NCI-H2196 (cell line): ENCODE measurements at regions not wholly inside any gene's neighbourhood (a gene's known extent, or its start where the extent isn't known, plus 50 kb on each side); places are given as distances from the start of the nearest gene placed in this dataset.
A peak's percentile ranks its signal among the peaks of the same experiment; 100 is the strongest.
"Not testable (repeated sequence)": the region's sequence is repeated elsewhere in the genome, so short reads cannot be mapped to it uniquely, and the experiment has no call there.

Experiments used
- DNase-seq: peaks from one replicate; lab custom pipeline; 2025; ENCODE audit not compliant: unreplicated experiment; lab: John Stamatoyannopoulos, UW

GRCh38 chr14:37974421-37974820 lies 233.3 kb upstream of the SSTR1 start:
- no peak for DNase-seq

- no peak for DNase-seq
Observed at GRCh38 chr14:37977481-37977880, 230.2 kb upstream of the SSTR1 start.

- DNase-seq: peak; percentile 15
Observed at GRCh38 chr14:37985826-37986470, 221.8 kb upstream of the SSTR1 start.

- no peak for DNase-seq
Observed at GRCh38 chr14:37988472-37988871, 219.2 kb upstream of the SSTR1 start.

GRCh38 chr14:37991027-37991426 lies 216.7 kb upstream of the SSTR1 start:
- no peak for DNase-seq

- DNase-seq: no peak
Observed at GRCh38 chr14:37992499-37992898, 215.2 kb upstream of the SSTR1 start.

GRCh38 chr14:37994846-37995372 lies 212.8 kb upstream of the SSTR1 start:
- no peak for DNase-seq

- DNase-seq: no peak
Observed at GRCh38 chr14:37997017-37997416, 210.7 kb upstream of the SSTR1 start.

- no peak for DNase-seq
Observed at GRCh38 chr14:38000340-38000739, 207.4 kb upstream of the SSTR1 start.

GRCh38 chr14:38001501-38001900 lies 206.2 kb upstream of the SSTR1 start:
- DNase-seq: no peak

GRCh38 chr14:38003746-38004609 lies 203.7 kb upstream of the SSTR1 start:
- DNase-seq: no peak

GRCh38 chr14:38004610-38004879 lies 203.2 kb upstream of the SSTR1 start:
- no peak for DNase-seq

GRCh38 chr14:38011156-38011555 lies 196.5 kb upstream of the SSTR1 start:
- not testable (repeated sequence) for DNase-seq

GRCh38 chr14:38012056-38012455 lies 195.6 kb upstream of the SSTR1 start:
- no peak for DNase-seq

- no peak for DNase-seq
Observed at GRCh38 chr14:38016497-38016896, 191.2 kb upstream of the SSTR1 start.

GRCh38 chr14:38021861-38022260 lies 185.8 kb upstream of the SSTR1 start:
- DNase-seq: no peak

GRCh38 chr14:38022775-38023174 lies 184.9 kb upstream of the SSTR1 start:
- no peak for DNase-seq

GRCh38 chr14:38038171-38038570 lies 169.5 kb upstream of the SSTR1 start:
- no peak for DNase-seq

- DNase-seq: no peak
Observed at GRCh38 chr14:38038986-38039385, 168.7 kb upstream of the SSTR1 start.

- no peak for DNase-seq
Observed at GRCh38 chr14:38039496-38039895, 168.2 kb upstream of the SSTR1 start.

GRCh38 chr14:38040411-38040810 lies 167.3 kb upstream of the SSTR1 start:
- no peak for DNase-seq

GRCh38 chr14:38042322-38042721 lies 165.4 kb upstream of the SSTR1 start:
- DNase-seq: no peak
